Activated CD8-positive, alpha-beta T cell treated with anti-CD3 and anti-CD28 coated beads for 36 hours (primary cell): ENCODE measurements at regions not wholly inside any gene's neighbourhood (a gene's known extent, or its start where the extent isn't known, plus 50 kb on each side); places are given as distances from the start of the nearest gene placed in this dataset.
"Not testable (repeated sequence)": the region's sequence is repeated elsewhere in the genome, so short reads cannot be mapped to it uniquely, and the experiment has no call there.

Experiments
- ATAC-seq: fragments of 200-7000 bp; cut with Tn5 transposase; one replicate; pipeline ENCODE4 v1.10.0; 2021; ENCODE audit warnings: mild to moderate bottlenecking, moderate library complexity
- CTCF ChIA-PET: fragments of 350-600 bp; sonication (Branson Sonifier 250); formaldehyde crosslinking; loops from one replicate; lab custom pipeline; 2021; ENCODE audit warnings: antibody characterized with exemption; lab: Charles Lee
- POLR2A ChIA-PET: fragments of 350-600 bp; sonication (Branson Sonifier 250); formaldehyde crosslinking; loops from one replicate; lab custom pipeline; 2021; ENCODE audit warnings: antibody characterized with exemption; lab: Charles Lee
- DNase-seq: peaks from one replicate; pipeline ENCODE4 v3.0.0-alpha.2; 2020
- H3K27ac Mint-ChIP-seq: one replicate; pipeline ENCODE4 v1.8.0; 2021; ENCODE audit warnings: mild to moderate bottlenecking, mixed read lengths
- H3K27me3 Mint-ChIP-seq: one replicate; pipeline ENCODE4 v1.8.0; 2021; ENCODE audit warnings: mixed read lengths
- H3K36me3 Mint-ChIP-seq: one replicate; pipeline ENCODE4 v1.8.0; 2021; ENCODE audit warnings: low read depth, mixed read lengths
- H3K4me1 Mint-ChIP-seq: one replicate; pipeline ENCODE4 v1.8.0; 2021; ENCODE audit warnings: low read depth, mixed read lengths
- H3K4me3 Mint-ChIP-seq: one replicate; pipeline ENCODE4 v1.8.0; 2021; ENCODE audit warnings: mild to moderate bottlenecking, moderate library complexity, mixed read lengths
- H3K9me3 Mint-ChIP-seq: one replicate; pipeline ENCODE4 v1.8.0; 2021; ENCODE audit warnings: mixed read lengths
- intact Hi-C: fragments of 100-400 bp; cut with micrococcal nuclease; formaldehyde crosslinking; loops from one replicate; pipeline ENCODE4 v1.10.0; 2022
- TF ChIP-seq, protein P1 (sequence below): fragments of 200-600 bp; IDR thresholded peaks from one replicate; pipeline ENCODE4 v1.8.0; 2022; ENCODE audit warnings: antibody characterized with exemption, mild to moderate bottlenecking

- no peaks in the 10 kb centered on the region for H3K27me3 Mint-ChIP-seq
- TF ChIP-seq, protein P1, sequence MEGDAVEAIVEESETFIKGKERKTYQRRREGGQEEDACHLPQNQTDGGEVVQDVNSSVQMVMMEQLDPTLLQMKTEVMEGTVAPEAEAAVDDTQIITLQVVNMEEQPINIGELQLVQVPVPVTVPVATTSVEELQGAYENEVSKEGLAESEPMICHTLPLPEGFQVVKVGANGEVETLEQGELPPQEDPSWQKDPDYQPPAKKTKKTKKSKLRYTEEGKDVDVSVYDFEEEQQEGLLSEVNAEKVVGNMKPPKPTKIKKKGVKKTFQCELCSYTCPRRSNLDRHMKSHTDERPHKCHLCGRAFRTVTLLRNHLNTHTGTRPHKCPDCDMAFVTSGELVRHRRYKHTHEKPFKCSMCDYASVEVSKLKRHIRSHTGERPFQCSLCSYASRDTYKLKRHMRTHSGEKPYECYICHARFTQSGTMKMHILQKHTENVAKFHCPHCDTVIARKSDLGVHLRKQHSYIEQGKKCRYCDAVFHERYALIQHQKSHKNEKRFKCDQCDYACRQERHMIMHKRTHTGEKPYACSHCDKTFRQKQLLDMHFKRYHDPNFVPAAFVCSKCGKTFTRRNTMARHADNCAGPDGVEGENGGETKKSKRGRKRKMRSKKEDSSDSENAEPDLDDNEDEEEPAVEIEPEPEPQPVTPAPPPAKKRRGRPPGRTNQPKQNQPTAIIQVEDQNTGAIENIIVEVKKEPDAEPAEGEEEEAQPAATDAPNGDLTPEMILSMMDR: no peak
- peaks cover 22% of the 10 kb centered on the region for H3K9me3 Mint-ChIP-seq
- intact Hi-C loops: no loop called here
- ATAC-seq: no peak
- H3K27ac Mint-ChIP-seq: no peak overlapping the region
- no peak for DNase-seq
- no peak overlapping the region for H3K4me3 Mint-ChIP-seq
- H3K36me3 Mint-ChIP-seq: no peaks in the 10 kb centered on the region
- ChIA-PET POLR2A (no interaction called here), CTCF (no interaction called here)
- no peaks in the 10 kb centered on the region for H3K4me1 Mint-ChIP-seq
Observed at GRCh38 chr13:82176751-82177150, 1705.5 kb downstream of the SLITRK1 start.

- no peaks in the 10 kb centered on the region for H3K27me3 Mint-ChIP-seq
- no peak for ATAC-seq
- H3K27ac Mint-ChIP-seq: no peak overlapping the region
- H3K9me3 Mint-ChIP-seq: peaks cover 17% of the 10 kb centered on the region
- DNase-seq: no peak
- intact Hi-C loops: no loop called here
- ChIA-PET POLR2A (no interaction called here), CTCF (no interaction called here)
- no peak overlapping the region for H3K4me3 Mint-ChIP-seq
- H3K36me3 Mint-ChIP-seq: no peaks in the 10 kb centered on the region
- H3K4me1 Mint-ChIP-seq: no peaks in the 10 kb centered on the region
- TF ChIP-seq, protein P1: no peak
Observed at GRCh38 chr13:82165396-82166174, 1716.7 kb downstream of the SLITRK1 start.

GRCh38 chr13:82164780-82165395, 1717.4 kb downstream of the SLITRK1 start:
- H3K4me3 Mint-ChIP-seq, H3K27me3 Mint-ChIP-seq, ATAC-seq, DNase-seq, H3K36me3 Mint-ChIP-seq, POLR2A ChIA-PET, H3K27ac Mint-ChIP-seq, CTCF ChIA-PET, intact Hi-C loops, H3K4me1 Mint-ChIP-seq: not testable (repeated sequence)
- H3K9me3 Mint-ChIP-seq: peaks cover 15% of the 10 kb centered on the region

DNA sequence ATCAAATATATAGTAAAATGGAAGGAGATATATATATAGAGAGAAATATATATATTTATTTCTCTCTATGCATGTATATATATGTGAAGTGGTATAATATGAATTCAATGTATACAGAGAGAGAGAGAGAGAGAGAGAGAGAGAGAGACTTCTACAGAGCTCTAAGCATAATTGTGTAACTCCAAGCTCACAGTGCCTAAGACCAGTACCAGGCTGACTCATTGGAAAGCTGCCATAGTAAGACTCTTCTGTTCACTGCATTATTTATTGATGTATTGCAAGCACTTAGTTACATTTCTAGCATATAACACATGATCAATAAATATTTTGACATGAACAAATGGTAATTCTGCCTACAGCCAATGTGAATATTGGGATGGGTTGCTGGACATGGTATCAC, 1734.7 kb downstream of the SLITRK1 start:
- ATAC-seq (no peak), DNase-seq (no peak)
- POLR2A ChIA-PET: no interaction called here
- Mint-ChIP-seq H3K4me3 (no peak overlapping the region), H3K9me3 (peaks cover 4% of the 10 kb centered on the region), H3K4me1 (no peaks in the 10 kb centered on the region), H3K27ac (no peak overlapping the region), H3K36me3 (no peaks in the 10 kb centered on the region), H3K27me3 (no peaks in the 10 kb centered on the region)
- TF ChIP-seq, protein P1: no peak
- intact Hi-C loops: no loop called here
- CTCF ChIA-PET: no interaction called here

DNA sequence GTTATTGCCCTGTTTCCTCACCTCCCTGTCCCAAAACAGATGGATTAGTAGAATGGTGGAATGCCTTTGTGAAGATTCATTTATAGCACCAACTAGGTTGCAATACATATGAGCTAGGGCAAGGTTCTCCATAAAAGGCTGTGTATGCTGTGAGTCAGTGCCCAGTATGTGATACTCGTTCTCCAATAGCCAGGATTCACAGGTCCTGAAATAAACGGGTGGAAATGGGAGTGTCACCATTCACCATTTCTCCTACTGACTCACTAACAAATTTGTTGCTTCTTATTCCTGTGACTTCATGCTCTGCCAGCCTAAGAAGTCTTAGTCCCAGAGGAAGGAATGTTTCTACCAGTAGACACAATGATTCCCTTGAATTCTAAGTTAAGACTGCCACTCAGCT, 1745.4 kb downstream of the SLITRK1 start:
- H3K4me1 Mint-ChIP-seq: no peaks in the 10 kb centered on the region
- ATAC-seq: no peak
- TF ChIP-seq, protein P1: no peak
- no peaks in the 10 kb centered on the region for H3K27me3 Mint-ChIP-seq
- no peaks in the 10 kb centered on the region for H3K36me3 Mint-ChIP-seq
- ChIA-PET CTCF (no interaction called here), POLR2A (no interaction called here)
- H3K27ac Mint-ChIP-seq: no peak overlapping the region
- intact Hi-C loops: no loop called here
- DNase-seq: no peak
- H3K9me3 Mint-ChIP-seq: peaks cover 14% of the 10 kb centered on the region
- no peak overlapping the region for H3K4me3 Mint-ChIP-seq
